ENCODE measurements at regions not wholly inside any gene's neighbourhood (a gene's known extent, or its start where the extent isn't known, plus 50 kb on each side); places are given as distances from the start of the nearest gene placed in this dataset.

DNA sequence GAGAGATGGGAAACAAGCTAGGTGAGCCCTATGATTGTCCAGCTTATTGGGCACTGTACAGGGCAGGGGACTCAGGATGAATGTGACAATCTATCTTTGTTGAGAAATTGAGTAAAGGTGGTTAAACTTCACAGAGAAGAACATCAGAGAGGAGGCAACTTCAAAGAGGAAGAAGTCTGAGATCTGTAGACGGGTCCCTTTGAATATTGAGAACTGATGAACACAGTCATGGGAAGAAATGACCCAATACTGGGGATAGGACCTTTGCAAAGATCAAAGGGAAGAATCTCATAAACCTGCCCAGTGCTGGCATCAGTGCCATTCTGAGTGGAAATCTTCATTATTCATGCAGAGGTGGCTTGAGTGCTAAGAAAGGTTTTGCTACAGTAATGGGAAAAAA, 569.7 kb upstream of the KCNMB2 start:
- TF ChIP-seq, protein P1, sequence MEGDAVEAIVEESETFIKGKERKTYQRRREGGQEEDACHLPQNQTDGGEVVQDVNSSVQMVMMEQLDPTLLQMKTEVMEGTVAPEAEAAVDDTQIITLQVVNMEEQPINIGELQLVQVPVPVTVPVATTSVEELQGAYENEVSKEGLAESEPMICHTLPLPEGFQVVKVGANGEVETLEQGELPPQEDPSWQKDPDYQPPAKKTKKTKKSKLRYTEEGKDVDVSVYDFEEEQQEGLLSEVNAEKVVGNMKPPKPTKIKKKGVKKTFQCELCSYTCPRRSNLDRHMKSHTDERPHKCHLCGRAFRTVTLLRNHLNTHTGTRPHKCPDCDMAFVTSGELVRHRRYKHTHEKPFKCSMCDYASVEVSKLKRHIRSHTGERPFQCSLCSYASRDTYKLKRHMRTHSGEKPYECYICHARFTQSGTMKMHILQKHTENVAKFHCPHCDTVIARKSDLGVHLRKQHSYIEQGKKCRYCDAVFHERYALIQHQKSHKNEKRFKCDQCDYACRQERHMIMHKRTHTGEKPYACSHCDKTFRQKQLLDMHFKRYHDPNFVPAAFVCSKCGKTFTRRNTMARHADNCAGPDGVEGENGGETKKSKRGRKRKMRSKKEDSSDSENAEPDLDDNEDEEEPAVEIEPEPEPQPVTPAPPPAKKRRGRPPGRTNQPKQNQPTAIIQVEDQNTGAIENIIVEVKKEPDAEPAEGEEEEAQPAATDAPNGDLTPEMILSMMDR (IDR thresholded peaks at IDR 0.05): no peak
- TF ChIP-seq POLR2A (IDR thresholded peaks at IDR 0.05; ENCODE audit: low read depth): no peak
